ENCODE measurements at regions not wholly inside any gene's neighbourhood (a gene's known extent, or its start where the extent isn't known, plus 50 kb on each side); places are given as distances from the start of the nearest gene placed in this dataset.

DNA sequence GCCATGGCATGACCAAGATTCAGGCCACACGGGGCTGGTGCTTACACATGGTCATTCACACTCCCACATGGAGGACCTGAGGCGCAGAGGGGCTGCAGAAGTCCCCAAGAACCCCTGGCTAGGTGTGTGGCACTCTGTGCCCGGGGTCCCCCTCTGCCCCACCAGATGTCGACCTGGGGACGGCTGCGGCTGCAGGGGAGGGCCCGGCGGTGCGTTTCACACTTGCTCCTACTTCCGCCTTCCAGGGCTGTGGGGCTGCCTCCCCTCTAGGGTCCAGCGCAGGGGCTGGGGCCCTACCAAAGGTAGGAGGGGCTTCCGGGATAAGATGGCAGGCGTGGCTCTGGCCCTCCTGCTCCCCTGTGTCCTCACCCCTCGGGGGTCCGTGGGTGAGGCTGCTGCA lies 81.1 kb upstream of the SLCO4A1 start:
- H4K20me1 ChIP-seq (ENCODE audit: insufficient read depth, low read length) = peaks cover 4% of the 10 kb centered on the region; the same call in 1 of the 2 replicates
- in situ Hi-C loops (cut with HindIII; ENCODE audit: extremely low pct_ligation_motif_present, low pct_unique_long_range_greater_than_20kb) (no loop called here), intact Hi-C loops (cut with micrococcal nuclease; ENCODE audit: unreplicated experiment) (no loop called here)
- POLR2A ChIA-PET = no interaction called here
- H3K9me3 ChIP-seq (ENCODE audit: low read length) = no peaks in the 10 kb centered on the region
- DNase-seq (ENCODE audit: low spot score) (no peak), ATAC-seq (no peak), FAIRE-seq (no peak)
- no peak overlapping the region for H3K4me2 ChIP-seq (ENCODE audit: low read depth, low read length)
- WGBS (ENCODE audit: low lambda C conversion rate) = 18% methylated on average over 7 of the region's 15 CpGs
- no peak overlapping the region for H3K27ac ChIP-seq (ENCODE audit: extremely low read length, insufficient read depth, low read length)
- H3K9ac ChIP-seq (ENCODE audit: insufficient read depth, low read depth, low read length) = no peak overlapping the region
- H3K79me2 ChIP-seq (ENCODE audit: insufficient read depth, low read length) = no peaks in the 10 kb centered on the region
- BruUV-seq (replicated peaks) = no TSS peak
- TF ChIP-seq ZNF572 (CRISPR knock-in tag; IDR thresholded peaks at IDR 0.05) (no peak), SALL2 (CRISPR knock-in tag; IDR thresholded peaks at IDR 0.05) (no peak), ZBTB46 (CRISPR knock-in tag; IDR thresholded peaks at IDR 0.05; ENCODE audit: borderline replicate concordance) (no peak), GATAD2A (CRISPR knock-in tag; IDR thresholded peaks at IDR 0.05) (no peak), ZNF891 (CRISPR knock-in tag; IDR thresholded peaks at IDR 0.05) (no peak), ETV6 (CRISPR knock-in tag; conservative IDR thresholded peaks at IDR 0.05) (no peak), ZFP36L1 (CRISPR knock-in tag; IDR thresholded peaks at IDR 0.05) (no peak), MTA3 (CRISPR knock-in tag; IDR thresholded peaks at IDR 0.05) (no peak), RNF2 (conservative IDR thresholded peaks at IDR 0.05; ENCODE audit: low read depth) (no peak), NCOR1 (IDR thresholded peaks at IDR 0.05; ENCODE audit: borderline replicate concordance, low read length) (no peak), ZSCAN5A (CRISPR knock-in tag; IDR thresholded peaks at IDR 0.05; ENCODE audit: borderline replicate concordance) (no peak), ZBTB8A (CRISPR knock-in tag; IDR thresholded peaks at IDR 0.05; ENCODE audit: borderline replicate concordance, low read depth) (no peak), PRPF4 (IDR thresholded peaks at IDR 0.05; ENCODE audit: low read depth, low read length, poor library complexity, severe bottlenecking) (no peak), ZNF276 (CRISPR knock-in tag; IDR thresholded peaks at IDR 0.05; ENCODE audit: low read depth) (no peak), ZC3H13 (CRISPR knock-in tag; IDR thresholded peaks at IDR 0.05) (no peak), IKZF4 (CRISPR knock-in tag; IDR thresholded peaks at IDR 0.05; ENCODE audit: borderline replicate concordance, low read depth, not compliant biosample characterization) (no peak), SETDB1 (CRISPR knock-in tag; IDR thresholded peaks at IDR 0.05; ENCODE audit: borderline replicate concordance) (no peak)
- TF ChIP-seq, protein P1, sequence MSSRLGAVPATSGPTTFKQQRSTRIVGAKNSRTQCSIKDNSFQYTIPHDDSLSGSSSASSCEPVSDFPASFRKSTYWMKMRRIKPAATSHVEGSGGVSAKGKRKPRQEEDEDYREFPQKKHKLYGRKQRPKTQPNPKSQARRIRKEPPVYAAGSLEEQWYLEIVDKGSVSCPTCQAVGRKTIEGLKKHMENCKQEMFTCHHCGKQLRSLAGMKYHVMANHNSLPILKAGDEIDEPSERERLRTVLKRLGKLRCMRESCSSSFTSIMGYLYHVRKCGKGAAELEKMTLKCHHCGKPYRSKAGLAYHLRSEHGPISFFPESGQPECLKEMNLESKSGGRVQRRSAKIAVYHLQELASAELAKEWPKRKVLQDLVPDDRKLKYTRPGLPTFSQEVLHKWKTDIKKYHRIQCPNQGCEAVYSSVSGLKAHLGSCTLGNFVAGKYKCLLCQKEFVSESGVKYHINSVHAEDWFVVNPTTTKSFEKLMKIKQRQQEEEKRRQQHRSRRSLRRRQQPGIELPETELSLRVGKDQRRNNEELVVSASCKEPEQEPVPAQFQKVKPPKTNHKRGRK (CRISPR knock-in tag; IDR thresholded peaks at IDR 0.05) = no peak
- TF ChIP-seq, protein P2, sequence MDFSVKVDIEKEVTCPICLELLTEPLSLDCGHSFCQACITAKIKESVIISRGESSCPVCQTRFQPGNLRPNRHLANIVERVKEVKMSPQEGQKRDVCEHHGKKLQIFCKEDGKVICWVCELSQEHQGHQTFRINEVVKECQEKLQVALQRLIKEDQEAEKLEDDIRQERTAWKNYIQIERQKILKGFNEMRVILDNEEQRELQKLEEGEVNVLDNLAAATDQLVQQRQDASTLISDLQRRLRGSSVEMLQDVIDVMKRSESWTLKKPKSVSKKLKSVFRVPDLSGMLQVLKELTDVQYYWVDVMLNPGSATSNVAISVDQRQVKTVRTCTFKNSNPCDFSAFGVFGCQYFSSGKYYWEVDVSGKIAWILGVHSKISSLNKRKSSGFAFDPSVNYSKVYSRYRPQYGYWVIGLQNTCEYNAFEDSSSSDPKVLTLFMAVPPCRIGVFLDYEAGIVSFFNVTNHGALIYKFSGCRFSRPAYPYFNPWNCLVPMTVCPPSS (IDR thresholded peaks at IDR 0.05) = no peak
- H3K4me3 ChIP-seq (replicated peaks in 1 of 3; ENCODE audit: insufficient read depth in 1 of 3, low read depth in 2 of 3, low read length in 3 of 3) = no peak overlapping the region
- CTCF ChIA-PET (ENCODE audit: low intra/inter-chr PET ratio, low total read pairs) = no interaction called here
- no peaks in the 10 kb centered on the region for H3K36me3 ChIP-seq (replicated peaks in 1 of 2; ENCODE audit: control insufficient read depth in 1 of 2, insufficient read depth in 2 of 2, low read length in 2 of 2)
- H3K4me1 ChIP-seq (ENCODE audit: insufficient read depth, low read length) = peaks cover 16% of the 10 kb centered on the region
- H2AFZ ChIP-seq (ENCODE audit: low read length) = no peak overlapping the region
- peaks cover 47 to 99% of the 10 kb centered on the region in 2 experiments for H3K27me3 ChIP-seq (ENCODE audit: control insufficient read depth in 1 of 2, insufficient read depth in 2 of 2, low read length in 2 of 2)

All from HepG2 (cell line).